ENCODE measurements at regions not wholly inside any gene's neighbourhood (a gene's known extent, or its start where the extent isn't known, plus 50 kb on each side); places are given as distances from the start of the nearest gene placed in this dataset.

GRCh38 chr1:50257029-50257428, 148.3 kb downstream of the ELAVL4 start:
- H3K9me3 Mint-ChIP-seq = no peaks in the 10 kb centered on the region
- H3K27me3 Mint-ChIP-seq (ENCODE audit: low read depth) = peaks cover 6% of the 10 kb centered on the region
- H3K4me1 Mint-ChIP-seq = peaks cover 4% of the 10 kb centered on the region
- no peak for DNase-seq (ENCODE audit: low spot score)
- POLR2A ChIA-PET = no interaction called here
- H3K36me3 Mint-ChIP-seq = no peaks in the 10 kb centered on the region
- H3K27ac Mint-ChIP-seq = no peak overlapping the region
- H3K4me3 Mint-ChIP-seq = no peak overlapping the region
- no peak for TF ChIP-seq ZNF416 (CRISPR knock-in tag; IDR thresholded peaks at IDR 0.05)
- no peak for ATAC-seq
- CTCF ChIA-PET = interaction anchor here (1.5 kb wide), 1 partner anchor 15 kb away, joined by 5 read pairs; no protein-coding TSS in a partner anchor

Data from WTC11 (cell line).